ENCODE measurements at regions not wholly inside any gene's neighbourhood (a gene's known extent, or its start where the extent isn't known, plus 50 kb on each side); places are given as distances from the start of the nearest gene placed in this dataset.

- TF ChIP-seq, protein P1, sequence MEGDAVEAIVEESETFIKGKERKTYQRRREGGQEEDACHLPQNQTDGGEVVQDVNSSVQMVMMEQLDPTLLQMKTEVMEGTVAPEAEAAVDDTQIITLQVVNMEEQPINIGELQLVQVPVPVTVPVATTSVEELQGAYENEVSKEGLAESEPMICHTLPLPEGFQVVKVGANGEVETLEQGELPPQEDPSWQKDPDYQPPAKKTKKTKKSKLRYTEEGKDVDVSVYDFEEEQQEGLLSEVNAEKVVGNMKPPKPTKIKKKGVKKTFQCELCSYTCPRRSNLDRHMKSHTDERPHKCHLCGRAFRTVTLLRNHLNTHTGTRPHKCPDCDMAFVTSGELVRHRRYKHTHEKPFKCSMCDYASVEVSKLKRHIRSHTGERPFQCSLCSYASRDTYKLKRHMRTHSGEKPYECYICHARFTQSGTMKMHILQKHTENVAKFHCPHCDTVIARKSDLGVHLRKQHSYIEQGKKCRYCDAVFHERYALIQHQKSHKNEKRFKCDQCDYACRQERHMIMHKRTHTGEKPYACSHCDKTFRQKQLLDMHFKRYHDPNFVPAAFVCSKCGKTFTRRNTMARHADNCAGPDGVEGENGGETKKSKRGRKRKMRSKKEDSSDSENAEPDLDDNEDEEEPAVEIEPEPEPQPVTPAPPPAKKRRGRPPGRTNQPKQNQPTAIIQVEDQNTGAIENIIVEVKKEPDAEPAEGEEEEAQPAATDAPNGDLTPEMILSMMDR (IDR thresholded peaks at IDR 0.05): no peak
- TF ChIP-seq POLR2A (IDR thresholded peaks at IDR 0.05) (no peak), EP300 (IDR thresholded peaks at IDR 0.05) (no peak)
Measured at GRCh38 chr2:176687342-176687741, 418.1 kb downstream of the MTX2 start.

Measured in stomach (tissue), 4 donors.